HEK293 (cell line): ENCODE measurements at regions not wholly inside any gene's neighbourhood (a gene's known extent, or its start where the extent isn't known, plus 50 kb on each side); places are given as distances from the start of the nearest gene placed in this dataset.

Experiments used
- CTCF ChIA-PET: fragments of 350-600 bp; formaldehyde crosslinking; extraction: SDS; loops from one replicate; lab custom pipeline; 2021; ENCODE audit warnings: antibody characterized with exemption; lab: Yijun Ruan, JAX
- POLR2A ChIA-PET: fragments of 300-600 bp; formaldehyde crosslinking; extraction: SDS; loops from one replicate; lab custom pipeline; 2020; ENCODE audit warnings: antibody characterized with exemption, inconsistent platforms; lab: Yijun Ruan, JAX
- H3K27ac ChIP-seq: fragments of 200-500 bp; sonication (Bioruptor generic); 2 replicates; pipeline ENCODE4 v1.5.1; 2014; ENCODE audit warnings: low read depth, low read length, control low read depth, inconsistent platforms; ENCODE audit errors: extremely low read depth
- H3K36me3 ChIP-seq, 2 experiments: fragments of 200-500 bp in 1 of 2; sonication (Bioruptor generic) in 1 of 2; 1 replicate in 1 of 2; 2 replicates in 1 of 2; pipeline ENCODE4 v1.5.1; 2014 to 2017; ENCODE audit warnings: inconsistent platforms in 2 of 2, low read length in 2 of 2; ENCODE audit not compliant: control insufficient read depth in 2 of 2, insufficient read depth in 1 of 2
- H3K4me1 ChIP-seq: fragments of 200-500 bp; sonication (Bioruptor generic); 2 replicates; pipeline ENCODE4 v1.5.1; 2014; ENCODE audit warnings: mild to moderate bottlenecking, low read length, inconsistent platforms; ENCODE audit not compliant: control insufficient read depth, insufficient read depth
- H3K4me3 ChIP-seq: 2 replicates; pipeline ENCODE4 v1.5.1; 2011; ENCODE audit warnings: low read depth, mild to moderate bottlenecking, control low read depth, low read length, moderate library complexity
- H3K9me3 ChIP-seq: fragments of 200-500 bp; sonication (Bioruptor generic); 2 replicates; pipeline ENCODE4 v1.5.1; 2014; ENCODE audit warnings: low read depth, low read length, inconsistent platforms; ENCODE audit not compliant: control insufficient read depth, insufficient read depth
- BCL11B ChIP-seq: fragments of 450-650 bp; formaldehyde crosslinking; IDR thresholded peaks from 2 replicates; pipeline ENCODE4 v1.5.1; 2016; ENCODE audit warnings: low read depth, missing biosample characterization, missing genetic modification characterization
- HOXD13 ChIP-seq: sonication (generic); formaldehyde crosslinking; IDR thresholded peaks from 2 replicates; pipeline ENCODE4 v1.8.0; 2022; ENCODE audit warnings: missing genetic modification reagents, borderline replicate concordance
- IKZF3 ChIP-seq: fragments of 450-650 bp; IDR thresholded peaks from 2 replicates; pipeline ENCODE4 v1.5.0; 2018; ENCODE audit warnings: missing biosample characterization, mild to moderate bottlenecking, missing genetic modification characterization, moderate library complexity
- MZF1 ChIP-seq: fragments of 450-650 bp; formaldehyde crosslinking; IDR thresholded peaks from 2 replicates; pipeline ENCODE4 v1.5.1; 2017; ENCODE audit warnings: missing biosample characterization, missing genetic modification characterization, borderline replicate concordance
- PRDM1 ChIP-seq: fragments of 450-650 bp; formaldehyde crosslinking; IDR thresholded peaks from 2 replicates; pipeline ENCODE4; 2016; ENCODE audit warnings: missing biosample characterization, missing genetic modification characterization
- PRDM6 ChIP-seq: fragments of 450-650 bp; formaldehyde crosslinking; IDR thresholded peaks from 2 replicates; pipeline ENCODE4 v1.5.1; 2017; ENCODE audit warnings: missing biosample characterization, missing genetic modification characterization
- YY2 ChIP-seq: fragments of 450-650 bp; formaldehyde crosslinking; IDR thresholded peaks from 2 replicates; pipeline ENCODE4 v1.5.1; 2016; ENCODE audit warnings: missing biosample characterization, missing genetic modification characterization
- ZNF146 ChIP-seq: fragments of 450-650 bp; formaldehyde crosslinking; IDR thresholded peaks from 2 replicates; pipeline ENCODE4 v1.5.1; 2016; ENCODE audit warnings: missing biosample characterization, missing genetic modification characterization
- ZNF24 ChIP-seq: fragments of 450-650 bp; formaldehyde crosslinking; IDR thresholded peaks from 2 replicates; pipeline ENCODE4 v1.5.1; 2016; ENCODE audit warnings: missing biosample characterization, missing genetic modification characterization
- ZNF48 ChIP-seq: fragments of 450-650 bp; formaldehyde crosslinking; IDR thresholded peaks from 2 replicates; pipeline ENCODE4 v1.5.1; 2016; ENCODE audit warnings: missing biosample characterization, missing genetic modification characterization
- ZNF488 ChIP-seq: fragments of 450-650 bp; formaldehyde crosslinking; IDR thresholded peaks from 2 replicates; pipeline ENCODE4 v1.5.1; 2016; ENCODE audit warnings: missing biosample characterization, missing genetic modification characterization
- ZNF514 ChIP-seq: fragments of 450-650 bp; formaldehyde crosslinking; IDR thresholded peaks from 2 replicates; pipeline ENCODE4 v1.5.1; 2016; ENCODE audit warnings: missing biosample characterization, missing genetic modification characterization
- ZNF530 ChIP-seq: fragments of 450-650 bp; formaldehyde crosslinking; IDR thresholded peaks from 2 replicates; pipeline ENCODE4 v1.5.1; 2016; ENCODE audit warnings: low read depth, missing biosample characterization, missing genetic modification characterization
- ZNF561 ChIP-seq: fragments of 450-650 bp; IDR thresholded peaks from 2 replicates; pipeline ENCODE4 v1.5.1; 2018; ENCODE audit warnings: missing biosample characterization, missing genetic modification characterization, borderline replicate concordance
- ZNF626 ChIP-seq: fragments of 450-650 bp; sonication (Bioruptor Pico); formaldehyde crosslinking; IDR thresholded peaks from 2 replicates; pipeline ENCODE4 v1.5.1; 2018; ENCODE audit warnings: missing biosample characterization, missing genetic modification characterization, inconsistent platforms
- ZNF677 ChIP-seq: fragments of 450-650 bp; IDR thresholded peaks from 2 replicates; pipeline ENCODE4 v1.5.0; 2018; ENCODE audit warnings: missing biosample characterization, mild to moderate bottlenecking, missing genetic modification characterization, moderate library complexity
- ZNF701 ChIP-seq: fragments of 450-650 bp; formaldehyde crosslinking; IDR thresholded peaks from 2 replicates; pipeline ENCODE4 v1.5.1; 2016; ENCODE audit warnings: missing biosample characterization, missing genetic modification characterization
- ZNF777 ChIP-seq: fragments of 450-650 bp; formaldehyde crosslinking; IDR thresholded peaks from 2 replicates; pipeline ENCODE4 v1.5.1; 2017; ENCODE audit warnings: missing biosample characterization, missing genetic modification characterization, borderline replicate concordance
- TF ChIP-seq, protein P1 (sequence below): fragments of 450-650 bp; formaldehyde crosslinking; IDR thresholded peaks from 2 replicates; pipeline ENCODE4 v1.5.1; 2016; ENCODE audit warnings: missing biosample characterization, missing genetic modification characterization
- TF ChIP-seq, protein P2 (sequence below): fragments of 450-650 bp; formaldehyde crosslinking; IDR thresholded peaks from 2 replicates; pipeline ENCODE4 v1.5.1; 2016; ENCODE audit warnings: missing biosample characterization, missing genetic modification characterization
- TF ChIP-seq, protein P3 (sequence below): fragments of 450-650 bp; formaldehyde crosslinking; IDR thresholded peaks from 2 replicates; pipeline ENCODE4 v1.5.1; 2016; ENCODE audit warnings: missing biosample characterization, missing genetic modification characterization
- TF ChIP-seq, protein P4 (sequence below): fragments of 450-650 bp; formaldehyde crosslinking; IDR thresholded peaks from 2 replicates; pipeline ENCODE4 v1.5.1; 2016; ENCODE audit warnings: missing biosample characterization, missing genetic modification characterization

DNA sequence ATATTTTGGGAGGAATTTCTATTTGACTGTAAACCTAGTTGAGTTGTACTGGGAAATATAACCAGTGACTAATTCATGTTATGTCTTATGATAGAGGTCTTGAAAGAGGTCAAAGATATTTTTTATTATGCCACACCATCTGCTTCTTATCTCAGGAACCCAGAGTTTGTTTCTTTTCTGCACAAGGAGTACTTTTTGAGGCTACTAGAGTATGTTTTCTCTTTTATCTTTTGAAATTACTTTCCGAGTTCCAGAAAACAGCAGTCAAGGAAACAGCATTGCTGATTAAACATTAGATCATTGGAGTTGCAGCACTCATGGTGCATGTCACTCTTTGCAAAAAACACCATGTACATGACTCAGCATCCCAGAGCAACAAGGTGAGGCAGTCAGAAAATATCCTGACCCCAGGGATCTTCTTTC is 645.8 kb upstream of the NR2F2 start:
- Histone ChIP-seq H3K27ac (no peak overlapping the region), H3K9me3 (no peaks in the 10 kb centered on the region), H3K36me3 (no peaks in the 10 kb centered on the region), H3K4me1 (no peaks in the 10 kb centered on the region), H3K4me3 (no peak overlapping the region)
- TF ChIP-seq PRDM6 (tag by site-specific recombination) (peak; percentile 44; the same call in 1 of the 2 replicates), ZNF48 (tag by site-specific recombination) (no peak)
- POLR2A ChIA-PET: no interaction called here
- CTCF ChIA-PET: no interaction called here

DNA sequence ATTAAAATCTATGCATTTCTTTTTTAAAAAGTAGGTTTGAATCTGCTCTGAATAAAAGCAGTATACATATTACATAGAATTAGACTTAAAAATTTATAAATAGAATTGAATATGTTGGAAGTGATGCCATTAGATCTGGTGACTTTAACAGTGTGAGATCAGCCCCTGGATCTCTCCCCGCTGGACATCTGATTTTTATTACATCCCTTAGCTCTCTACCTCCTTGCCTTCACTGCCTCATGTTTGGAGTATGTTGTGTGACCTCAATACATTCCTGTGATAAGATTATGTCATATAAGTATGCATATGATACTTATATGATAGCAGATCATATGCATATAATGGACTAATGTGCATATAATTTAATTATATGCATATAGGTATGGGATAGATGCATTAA is 643.4 kb upstream of the NR2F2 start:
- Histone ChIP-seq H3K9me3 (no peaks in the 10 kb centered on the region), H3K36me3 (no peaks in the 10 kb centered on the region), H3K4me3 (no peak overlapping the region), H3K4me1 (no peaks in the 10 kb centered on the region), H3K27ac (no peak overlapping the region)
- TF ChIP-seq ZNF488 (tag by site-specific recombination): no peak
- no peak for TF ChIP-seq ZNF561 (tag by site-specific recombination)
- no peak for TF ChIP-seq ZNF514 (tag by site-specific recombination)
- TF ChIP-seq ZNF701 (tag by site-specific recombination): no peak
- no peak for TF ChIP-seq BCL11B
- no peak for TF ChIP-seq ZNF530 (tag by site-specific recombination)
- no peak for TF ChIP-seq HOXD13 (CRISPR knock-in tag)
- TF ChIP-seq, protein P1, sequence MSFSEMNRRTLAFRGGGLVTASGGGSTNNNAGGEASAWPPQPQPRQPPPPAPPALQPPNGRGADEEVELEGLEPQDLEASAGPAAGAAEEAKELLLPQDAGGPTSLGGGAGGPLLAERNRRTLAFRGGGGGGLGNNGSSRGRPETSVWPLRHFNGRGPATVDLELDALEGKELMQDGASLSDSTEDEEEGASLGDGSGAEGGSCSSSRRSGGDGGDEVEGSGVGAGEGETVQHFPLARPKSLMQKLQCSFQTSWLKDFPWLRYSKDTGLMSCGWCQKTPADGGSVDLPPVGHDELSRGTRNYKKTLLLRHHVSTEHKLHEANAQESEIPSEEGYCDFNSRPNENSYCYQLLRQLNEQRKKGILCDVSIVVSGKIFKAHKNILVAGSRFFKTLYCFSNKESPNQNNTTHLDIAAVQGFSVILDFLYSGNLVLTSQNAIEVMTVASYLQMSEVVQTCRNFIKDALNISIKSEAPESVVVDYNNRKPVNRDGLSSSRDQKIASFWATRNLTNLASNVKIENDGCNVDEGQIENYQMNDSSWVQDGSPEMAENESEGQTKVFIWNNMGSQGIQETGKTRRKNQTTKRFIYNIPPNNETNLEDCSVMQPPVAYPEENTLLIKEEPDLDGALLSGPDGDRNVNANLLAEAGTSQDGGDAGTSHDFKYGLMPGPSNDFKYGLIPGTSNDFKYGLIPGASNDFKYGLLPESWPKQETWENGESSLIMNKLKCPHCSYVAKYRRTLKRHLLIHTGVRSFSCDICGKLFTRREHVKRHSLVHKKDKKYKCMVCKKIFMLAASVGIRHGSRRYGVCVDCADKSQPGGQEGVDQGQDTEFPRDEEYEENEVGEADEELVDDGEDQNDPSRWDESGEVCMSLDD (tag by site-specific recombination): no peak
- POLR2A ChIA-PET: no interaction called here
- CTCF ChIA-PET: interaction anchor here (0.6 kb wide), 1 partner anchor 176 kb away, joined by 3 read pairs; no protein-coding TSS in a partner anchor

- H3K27ac ChIP-seq: no peak overlapping the region
- ChIA-PET CTCF (interaction anchor here (0.6 kb wide), 1 partner anchor 177 kb away, joined by 3 read pairs; no protein-coding TSS in a partner anchor), POLR2A (no interaction called here)
- H3K4me1 ChIP-seq: no peaks in the 10 kb centered on the region
- H3K4me3 ChIP-seq: no peak overlapping the region
- no peaks in the 10 kb centered on the region for H3K36me3 ChIP-seq
- H3K9me3 ChIP-seq: no peaks in the 10 kb centered on the region
- TF ChIP-seq IKZF3 (tag by site-specific recombination) (no peak), MZF1 (tag by site-specific recombination) (no peak), YY2 (tag by site-specific recombination) (no peak), ZNF626 (tag by site-specific recombination) (no peak), ZNF777 (tag by site-specific recombination) (no peak), ZNF146 (no peak), ZNF24 (tag by site-specific recombination) (no peak), PRDM1 (no peak), HOXD13 (CRISPR knock-in tag) (no peak), ZNF677 (no peak)
- TF ChIP-seq, protein P2, sequence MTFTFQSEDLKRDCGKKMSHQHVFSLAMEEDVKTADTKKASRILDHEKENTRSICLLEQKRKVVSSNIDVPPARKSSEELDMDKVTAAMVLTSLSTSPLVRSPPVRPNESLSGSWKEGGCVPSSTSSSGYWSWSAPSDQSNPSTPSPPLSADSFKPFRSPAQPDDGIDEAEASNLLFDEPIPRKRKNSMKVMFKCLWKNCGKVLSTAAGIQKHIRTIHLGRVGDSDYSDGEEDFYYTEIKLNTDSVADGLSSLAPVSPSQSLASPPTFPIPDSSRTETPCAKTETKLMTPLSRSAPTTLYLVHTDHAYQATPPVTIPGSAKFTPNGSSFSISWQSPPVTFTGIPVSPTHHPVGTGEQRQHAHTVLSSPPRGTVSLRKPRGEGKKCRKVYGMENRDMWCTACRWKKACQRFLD: no peak
- TF ChIP-seq, protein P3, sequence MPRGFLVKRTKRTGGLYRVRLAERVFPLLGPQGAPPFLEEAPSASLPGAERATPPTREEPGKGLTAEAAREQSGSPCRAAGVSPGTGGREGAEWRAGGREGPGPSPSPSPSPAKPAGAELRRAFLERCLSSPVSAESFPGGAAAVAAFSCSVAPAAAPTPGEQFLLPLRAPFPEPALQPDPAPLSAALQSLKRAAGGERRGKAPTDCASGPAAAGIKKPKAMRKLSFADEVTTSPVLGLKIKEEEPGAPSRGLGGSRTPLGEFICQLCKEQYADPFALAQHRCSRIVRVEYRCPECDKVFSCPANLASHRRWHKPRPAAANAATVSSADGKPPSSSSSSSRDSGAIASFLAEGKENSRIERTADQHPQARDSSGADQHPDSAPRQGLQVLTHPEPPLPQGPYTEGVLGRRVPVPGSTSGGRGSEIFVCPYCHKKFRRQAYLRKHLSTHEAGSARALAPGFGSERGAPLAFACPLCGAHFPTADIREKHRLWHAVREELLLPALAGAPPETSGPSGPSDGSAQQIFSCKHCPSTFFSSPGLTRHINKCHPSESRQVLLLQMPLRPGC (tag by site-specific recombination): no peak
- TF ChIP-seq, protein P4, sequence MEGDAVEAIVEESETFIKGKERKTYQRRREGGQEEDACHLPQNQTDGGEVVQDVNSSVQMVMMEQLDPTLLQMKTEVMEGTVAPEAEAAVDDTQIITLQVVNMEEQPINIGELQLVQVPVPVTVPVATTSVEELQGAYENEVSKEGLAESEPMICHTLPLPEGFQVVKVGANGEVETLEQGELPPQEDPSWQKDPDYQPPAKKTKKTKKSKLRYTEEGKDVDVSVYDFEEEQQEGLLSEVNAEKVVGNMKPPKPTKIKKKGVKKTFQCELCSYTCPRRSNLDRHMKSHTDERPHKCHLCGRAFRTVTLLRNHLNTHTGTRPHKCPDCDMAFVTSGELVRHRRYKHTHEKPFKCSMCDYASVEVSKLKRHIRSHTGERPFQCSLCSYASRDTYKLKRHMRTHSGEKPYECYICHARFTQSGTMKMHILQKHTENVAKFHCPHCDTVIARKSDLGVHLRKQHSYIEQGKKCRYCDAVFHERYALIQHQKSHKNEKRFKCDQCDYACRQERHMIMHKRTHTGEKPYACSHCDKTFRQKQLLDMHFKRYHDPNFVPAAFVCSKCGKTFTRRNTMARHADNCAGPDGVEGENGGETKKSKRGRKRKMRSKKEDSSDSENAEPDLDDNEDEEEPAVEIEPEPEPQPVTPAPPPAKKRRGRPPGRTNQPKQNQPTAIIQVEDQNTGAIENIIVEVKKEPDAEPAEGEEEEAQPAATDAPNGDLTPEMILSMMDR: no peak
These were observed 642.8 kb upstream of the NR2F2 start for GRCh38 chr15:95687686-95688085.
